NCI-H2081 treated with DMSO at 0.1 percent for 48 hours (cell line): ENCODE measurements at regions not wholly inside any gene's neighbourhood (a gene's known extent, or its start where the extent isn't known, plus 50 kb on each side); places are given as distances from the start of the nearest gene placed in this dataset.
A peak's percentile ranks its signal among the peaks of the same experiment; 100 is the strongest.

Source experiments
- DNase-seq: peaks from one replicate; lab custom pipeline; 2025; lab: John Stamatoyannopoulos, UW

- no peak for DNase-seq
These were observed 353.9 kb downstream of the LMO4 start for GRCh38 chr1:87682565-87682964.

GRCh38 chr1:87683196-87683956 lies 354.7 kb downstream of the LMO4 start:
- peak; percentile 16 for DNase-seq

GRCh38 chr1:87684194-87684593 lies 355.5 kb downstream of the LMO4 start:
- DNase-seq: no peak

- DNase-seq: no peak
These were observed 356.1 kb downstream of the LMO4 start for GRCh38 chr1:87684713-87685205.

GRCh38 chr1:87685311-87686135 lies 356.8 kb downstream of the LMO4 start:
- DNase-seq: no peak

- DNase-seq: no peak
These were observed 357.4 kb downstream of the LMO4 start for GRCh38 chr1:87686136-87686495.

- no peak for DNase-seq
These were observed 358.0 kb downstream of the LMO4 start for GRCh38 chr1:87686671-87687070.

GRCh38 chr1:87688136-87688535 lies 359.5 kb downstream of the LMO4 start:
- DNase-seq: no peak

GRCh38 chr1:87689487-87689886 lies 360.8 kb downstream of the LMO4 start:
- no peak for DNase-seq

- DNase-seq: no peak
These were observed 367.8 kb downstream of the LMO4 start for GRCh38 chr1:87696483-87696882.

GRCh38 chr1:87702455-87702854 lies 373.8 kb downstream of the LMO4 start:
- DNase-seq: no peak

GRCh38 chr1:87705233-87705632 lies 376.6 kb downstream of the LMO4 start:
- no peak for DNase-seq

GRCh38 chr1:87706203-87706602 lies 377.5 kb downstream of the LMO4 start:
- no peak for DNase-seq

- DNase-seq: no peak
These were observed 378.1 kb downstream of the LMO4 start for GRCh38 chr1:87706779-87707228.

GRCh38 chr1:87707411-87707810 lies 378.7 kb downstream of the LMO4 start:
- DNase-seq: no peak

- no peak for DNase-seq
These were observed 383.8 kb downstream of the LMO4 start for GRCh38 chr1:87712261-87713010.

GRCh38 chr1:87714278-87714677 lies 385.6 kb downstream of the LMO4 start:
- DNase-seq: no peak

- no peak for DNase-seq
These were observed 386.4 kb downstream of the LMO4 start for GRCh38 chr1:87715052-87715451.

GRCh38 chr1:87715471-87715870 lies 386.8 kb downstream of the LMO4 start:
- no peak for DNase-seq

- DNase-seq: no peak
These were observed 388.5 kb downstream of the LMO4 start for GRCh38 chr1:87717157-87717670.

- DNase-seq: no peak
These were observed 389.7 kb downstream of the LMO4 start for GRCh38 chr1:87718241-87718950.

- no peak for DNase-seq
These were observed 391.0 kb downstream of the LMO4 start for GRCh38 chr1:87719658-87720057.
